Activated CD8-positive, alpha-beta T cell treated with anti-CD3 and anti-CD28 coated beads for 36 hours (primary cell): ENCODE measurements at regions not wholly inside any gene's neighbourhood (a gene's known extent, or its start where the extent isn't known, plus 50 kb on each side); places are given as distances from the start of the nearest gene placed in this dataset.

Experiments used
- ATAC-seq: fragments of 200-7000 bp; cut with Tn5 transposase; one replicate; pipeline ENCODE4 v1.10.0; 2021; ENCODE audit warnings: mild to moderate bottlenecking, moderate library complexity
- CTCF ChIA-PET: fragments of 350-600 bp; sonication (Branson Sonifier 250); formaldehyde crosslinking; loops from one replicate; lab custom pipeline; 2021; ENCODE audit warnings: antibody characterized with exemption; lab: Charles Lee
- POLR2A ChIA-PET: fragments of 350-600 bp; sonication (Branson Sonifier 250); formaldehyde crosslinking; loops from one replicate; lab custom pipeline; 2021; ENCODE audit warnings: antibody characterized with exemption; lab: Charles Lee
- DNase-seq: peaks from one replicate; pipeline ENCODE4 v3.0.0-alpha.2; 2020
- H3K27ac Mint-ChIP-seq: one replicate; pipeline ENCODE4 v1.8.0; 2021; ENCODE audit warnings: mild to moderate bottlenecking, mixed read lengths
- H3K27me3 Mint-ChIP-seq: one replicate; pipeline ENCODE4 v1.8.0; 2021; ENCODE audit warnings: mixed read lengths
- H3K36me3 Mint-ChIP-seq: one replicate; pipeline ENCODE4 v1.8.0; 2021; ENCODE audit warnings: low read depth, mixed read lengths
- H3K4me1 Mint-ChIP-seq: one replicate; pipeline ENCODE4 v1.8.0; 2021; ENCODE audit warnings: low read depth, mixed read lengths
- H3K4me3 Mint-ChIP-seq: one replicate; pipeline ENCODE4 v1.8.0; 2021; ENCODE audit warnings: mild to moderate bottlenecking, moderate library complexity, mixed read lengths
- H3K9me3 Mint-ChIP-seq: one replicate; pipeline ENCODE4 v1.8.0; 2021; ENCODE audit warnings: mixed read lengths
- intact Hi-C: fragments of 100-400 bp; cut with micrococcal nuclease; formaldehyde crosslinking; loops from one replicate; pipeline ENCODE4 v1.10.0; 2022
- TF ChIP-seq, protein P1 (sequence below): fragments of 200-600 bp; IDR thresholded peaks from one replicate; pipeline ENCODE4 v1.8.0; 2022; ENCODE audit warnings: antibody characterized with exemption, mild to moderate bottlenecking

DNA sequence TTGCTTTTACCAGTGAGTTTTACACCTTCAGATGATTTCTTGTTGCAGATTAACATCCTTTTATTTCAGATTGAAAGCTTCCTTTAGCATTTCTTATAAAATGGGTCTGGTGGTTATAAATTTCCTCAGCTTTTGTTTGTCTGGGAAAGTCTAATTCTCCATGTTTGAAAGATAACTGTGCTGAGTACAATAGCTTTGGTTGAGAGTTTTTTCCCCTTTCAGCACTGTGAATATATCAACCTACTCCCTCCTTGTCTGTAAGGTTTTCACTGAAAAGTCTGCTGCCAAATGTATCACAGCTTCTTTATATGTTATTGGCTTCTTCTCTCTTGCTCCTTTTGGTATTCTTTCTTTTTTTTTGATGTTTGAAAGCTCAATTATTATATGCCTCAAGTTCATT is 53.5 kb upstream of the ACTRT1 start:
- CTCF ChIA-PET: no interaction called here
- intact Hi-C loops: no loop called here
- H3K27me3 Mint-ChIP-seq: no peaks in the 10 kb centered on the region
- H3K4me3 Mint-ChIP-seq: no peak overlapping the region
- no peaks in the 10 kb centered on the region for H3K9me3 Mint-ChIP-seq
- no peak overlapping the region for H3K27ac Mint-ChIP-seq
- H3K4me1 Mint-ChIP-seq: no peaks in the 10 kb centered on the region
- POLR2A ChIA-PET: interaction anchor here (0.6 kb wide), 1 partner anchor 457 kb away, joined by 3 read pairs; no protein-coding TSS in a partner anchor
- H3K36me3 Mint-ChIP-seq: no peaks in the 10 kb centered on the region
- TF ChIP-seq, protein P1, sequence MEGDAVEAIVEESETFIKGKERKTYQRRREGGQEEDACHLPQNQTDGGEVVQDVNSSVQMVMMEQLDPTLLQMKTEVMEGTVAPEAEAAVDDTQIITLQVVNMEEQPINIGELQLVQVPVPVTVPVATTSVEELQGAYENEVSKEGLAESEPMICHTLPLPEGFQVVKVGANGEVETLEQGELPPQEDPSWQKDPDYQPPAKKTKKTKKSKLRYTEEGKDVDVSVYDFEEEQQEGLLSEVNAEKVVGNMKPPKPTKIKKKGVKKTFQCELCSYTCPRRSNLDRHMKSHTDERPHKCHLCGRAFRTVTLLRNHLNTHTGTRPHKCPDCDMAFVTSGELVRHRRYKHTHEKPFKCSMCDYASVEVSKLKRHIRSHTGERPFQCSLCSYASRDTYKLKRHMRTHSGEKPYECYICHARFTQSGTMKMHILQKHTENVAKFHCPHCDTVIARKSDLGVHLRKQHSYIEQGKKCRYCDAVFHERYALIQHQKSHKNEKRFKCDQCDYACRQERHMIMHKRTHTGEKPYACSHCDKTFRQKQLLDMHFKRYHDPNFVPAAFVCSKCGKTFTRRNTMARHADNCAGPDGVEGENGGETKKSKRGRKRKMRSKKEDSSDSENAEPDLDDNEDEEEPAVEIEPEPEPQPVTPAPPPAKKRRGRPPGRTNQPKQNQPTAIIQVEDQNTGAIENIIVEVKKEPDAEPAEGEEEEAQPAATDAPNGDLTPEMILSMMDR: no peak
- ATAC-seq (no peak), DNase-seq (no peak)
